Skeletal muscle cell (primary cell): ENCODE measurements at regions not wholly inside any gene's neighbourhood (a gene's known extent, or its start where the extent isn't known, plus 50 kb on each side); places are given as distances from the start of the nearest gene placed in this dataset.
A peak's percentile ranks its signal among the peaks of the same experiment; 100 is the strongest.

Experiments
- DNase-seq: peaks from one replicate; pipeline ENCODE4 v3.0.0-alpha.2; 2010; ENCODE audit warnings: low read depth
- H3K4me3 ChIP-seq: 2 replicates; pipeline ENCODE4 v1.5.1; 2011; ENCODE audit warnings: low read depth, mild to moderate bottlenecking, control low read depth, low read length, moderate library complexity

DNA sequence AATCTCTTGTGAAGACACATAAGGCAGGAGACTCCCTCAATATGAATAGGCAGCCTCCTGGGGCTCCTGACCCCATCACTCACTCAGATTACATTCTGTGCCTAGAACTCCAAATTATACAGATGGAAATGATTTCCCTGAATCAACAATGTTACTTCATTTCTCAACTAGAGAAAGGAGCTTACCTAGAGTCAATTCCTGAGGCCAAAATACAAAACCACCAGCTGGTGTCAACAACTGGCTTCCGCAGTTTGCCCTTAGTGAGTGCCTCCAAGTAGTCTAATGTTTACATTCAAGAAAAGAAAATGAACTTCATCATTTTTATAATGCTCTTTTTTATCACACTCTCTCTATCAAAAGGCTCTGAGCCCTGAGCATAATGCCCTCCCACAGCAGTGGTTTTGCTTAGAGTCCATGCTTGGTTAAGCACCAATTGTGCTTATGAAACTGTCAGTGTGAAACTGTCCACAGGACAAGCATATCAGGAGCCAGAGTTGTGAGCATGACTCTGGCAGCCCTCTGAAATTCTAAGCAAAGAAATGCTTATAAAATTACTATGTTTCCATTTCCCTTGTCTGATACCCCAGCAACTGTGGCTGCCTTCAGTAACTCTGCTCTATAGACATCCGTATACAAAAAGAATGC, 305.7 kb upstream of the PKDCC start:
- H3K4me3 ChIP-seq: no peak overlapping the region
- DNase-seq: no peak

DNA sequence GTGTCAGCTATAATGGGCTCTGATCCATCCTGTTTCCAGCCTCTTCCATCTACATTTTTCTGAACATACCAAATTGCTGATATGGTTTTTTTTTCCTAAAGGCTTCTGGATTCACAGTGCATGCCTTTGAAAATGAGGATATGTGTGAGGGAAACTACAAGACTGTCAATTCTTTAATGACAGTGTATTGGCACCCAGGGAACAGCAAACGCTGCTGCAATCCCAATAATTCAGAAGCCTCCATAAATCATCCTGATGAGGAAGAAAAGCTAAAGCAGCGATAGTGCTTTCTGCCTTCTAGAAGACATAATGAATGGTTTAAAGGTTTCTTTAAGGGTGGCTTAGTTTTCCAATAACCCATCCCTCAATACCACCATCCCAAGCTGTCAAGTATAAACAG, 304.5 kb upstream of the PKDCC start:
- no peak for DNase-seq
- no peak overlapping the region for H3K4me3 ChIP-seq

DNA sequence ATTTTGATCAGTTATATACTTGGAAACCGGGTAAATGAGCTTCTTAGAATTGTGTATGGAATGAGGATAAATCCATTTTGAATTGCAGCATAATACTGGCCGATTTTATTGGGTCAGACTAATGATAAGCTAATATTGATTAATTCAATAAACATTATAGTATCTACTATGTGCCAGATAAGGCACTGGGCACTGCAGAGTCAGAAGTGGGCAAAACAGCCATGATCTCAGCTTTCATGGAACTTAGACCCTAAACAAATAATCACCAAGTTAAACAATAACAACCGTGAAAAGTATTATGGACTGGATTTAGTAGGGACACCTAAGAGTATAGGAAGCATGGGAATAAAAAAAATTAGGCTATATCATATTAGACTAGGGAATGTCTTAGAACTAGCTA, 297.0 kb upstream of the PKDCC start:
- H3K4me3 ChIP-seq: no peak overlapping the region
- no peak for DNase-seq

DNA sequence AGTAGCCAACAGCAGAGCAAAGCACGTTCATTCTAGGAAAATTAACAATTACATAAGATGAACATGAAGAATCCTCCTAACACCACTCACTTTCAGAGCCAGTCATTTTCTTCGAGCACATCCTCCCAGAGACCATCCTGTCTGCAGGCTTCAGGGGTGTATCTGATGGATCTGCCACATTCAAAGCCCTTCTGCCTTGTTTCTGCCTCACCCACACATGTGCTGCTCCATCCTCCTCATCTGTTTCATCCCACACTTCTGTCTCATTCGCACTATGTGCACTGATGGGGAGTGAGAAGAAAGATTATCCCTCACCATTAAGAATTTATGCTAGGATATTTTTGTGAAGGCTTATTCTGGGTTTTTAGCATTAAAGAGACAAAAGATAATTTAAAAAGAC, 287.9 kb upstream of the PKDCC start:
- DNase-seq: no peak
- H3K4me3 ChIP-seq: no peak overlapping the region

DNA sequence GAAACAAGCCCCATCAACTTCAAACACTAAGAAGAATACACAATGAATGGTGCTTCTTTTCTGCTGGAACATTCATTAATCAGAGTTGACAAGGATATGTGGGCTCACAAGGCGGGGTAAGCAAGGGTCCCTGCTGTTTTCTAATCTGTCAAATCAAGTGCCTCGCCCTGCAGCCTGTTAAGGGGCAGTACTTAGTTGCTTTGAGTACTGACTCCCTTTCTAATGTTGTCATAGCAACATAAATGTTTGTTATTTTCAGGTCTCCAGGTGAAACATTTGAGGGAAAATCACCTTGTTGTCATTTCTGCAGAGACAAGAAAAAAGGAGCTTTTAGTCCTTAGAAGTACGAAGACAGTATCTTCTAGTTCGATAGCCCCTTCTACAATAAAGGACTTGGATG, 284.7 kb upstream of the PKDCC start:
- DNase-seq: no peak
- H3K4me3 ChIP-seq: no peak overlapping the region

DNA sequence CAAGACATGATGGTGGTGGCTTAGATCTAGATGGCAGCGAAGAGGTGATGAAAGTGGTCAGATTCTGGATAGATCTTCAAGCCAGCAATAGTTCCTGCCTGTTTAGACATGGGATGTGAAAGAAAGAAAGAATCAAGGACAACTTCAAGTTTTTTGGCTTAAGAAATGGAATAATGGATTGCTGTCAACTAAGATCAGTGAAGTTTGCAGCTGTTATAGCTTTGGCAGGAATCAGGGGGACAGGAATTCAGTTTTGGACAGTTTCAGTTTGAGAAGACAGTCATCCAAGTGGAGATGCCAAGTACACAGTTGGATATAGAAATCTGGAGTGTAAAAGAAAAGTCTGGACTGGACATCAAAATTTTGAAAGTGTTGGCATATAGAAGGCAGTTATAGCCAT, 283.7 kb upstream of the PKDCC start:
- DNase-seq: no peak
- no peak overlapping the region for H3K4me3 ChIP-seq

DNA sequence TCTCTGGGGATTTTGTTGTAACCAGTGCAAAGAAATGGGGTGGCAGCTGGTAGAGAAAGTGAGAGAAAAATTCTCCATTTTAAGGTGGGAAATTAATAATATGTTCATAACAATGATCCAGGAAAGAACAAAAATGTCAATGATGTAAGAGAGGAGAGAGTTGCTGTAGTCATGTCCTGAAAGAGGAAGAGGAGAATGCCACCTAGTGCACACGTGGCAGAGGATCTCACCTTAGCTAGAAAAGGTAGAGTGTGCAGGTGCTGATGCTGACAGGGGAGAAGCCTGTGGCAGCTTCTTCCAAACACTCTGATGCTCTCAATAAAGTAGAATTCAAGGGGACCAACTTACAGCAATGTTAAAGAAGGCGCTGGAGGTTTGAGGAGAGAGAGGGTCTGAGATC, 282.9 kb upstream of the PKDCC start:
- no peak overlapping the region for H3K4me3 ChIP-seq
- DNase-seq: no peak

DNA sequence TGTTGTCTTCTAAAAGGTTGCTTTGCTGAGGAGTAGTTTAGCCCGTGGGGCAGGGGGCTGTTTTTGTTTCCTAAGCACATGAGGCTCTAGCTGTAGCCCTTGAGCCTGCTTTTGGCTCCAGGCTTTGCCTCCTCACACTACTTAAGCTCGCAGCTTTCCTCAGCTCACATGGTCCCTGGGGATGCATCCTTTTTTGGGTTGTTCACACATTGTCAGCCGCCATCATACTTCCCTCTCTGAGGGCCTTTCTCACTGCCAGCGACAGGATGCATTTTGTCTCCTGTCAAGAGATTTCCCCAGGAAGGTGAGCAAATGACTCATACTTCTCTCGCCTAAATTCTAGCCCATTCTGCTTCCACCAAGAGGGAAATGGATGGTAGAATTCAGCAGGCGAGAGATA, 279.5 kb upstream of the PKDCC start:
- no peak overlapping the region for H3K4me3 ChIP-seq
- no peak for DNase-seq

DNA sequence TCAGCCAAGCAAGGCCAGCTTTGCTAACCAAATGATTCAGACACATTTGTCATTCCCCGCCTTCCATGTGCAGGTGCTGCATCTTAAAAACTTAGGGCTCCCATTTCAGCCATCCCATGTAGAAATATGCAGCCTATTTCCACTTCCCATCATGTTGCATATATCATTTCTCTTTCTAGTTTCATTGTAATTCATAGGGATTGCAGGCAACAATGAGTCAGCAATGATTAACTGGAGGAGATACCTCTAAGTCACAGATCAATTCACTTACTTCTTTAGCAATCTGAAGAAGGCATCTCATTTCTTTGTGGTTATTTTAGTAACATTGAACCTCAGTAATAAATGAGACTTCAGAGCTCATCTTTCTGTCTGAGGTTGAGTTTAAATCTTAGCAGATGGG, 276.1 kb upstream of the PKDCC start:
- no peak overlapping the region for H3K4me3 ChIP-seq
- DNase-seq: no peak

DNA sequence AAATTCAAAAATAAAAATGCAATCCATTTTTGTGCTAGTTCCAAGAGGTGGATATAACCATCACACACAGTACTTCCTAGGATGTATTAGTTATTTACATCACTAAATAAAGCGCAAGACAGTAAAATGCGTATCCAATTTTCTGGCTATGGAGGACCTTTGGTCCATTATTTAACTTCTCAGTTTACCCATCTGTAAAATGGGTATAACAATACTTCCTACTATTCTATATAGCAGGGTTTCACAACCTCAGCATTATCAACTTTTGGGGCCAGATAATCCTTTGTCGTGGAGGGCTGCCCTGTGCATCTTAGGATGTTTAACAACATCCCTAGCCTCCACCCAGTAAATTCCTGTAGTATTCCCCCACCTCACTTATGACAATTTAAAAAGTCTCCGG, 275.1 kb upstream of the PKDCC start:
- H3K4me3 ChIP-seq: no peak overlapping the region
- no peak for DNase-seq

DNA sequence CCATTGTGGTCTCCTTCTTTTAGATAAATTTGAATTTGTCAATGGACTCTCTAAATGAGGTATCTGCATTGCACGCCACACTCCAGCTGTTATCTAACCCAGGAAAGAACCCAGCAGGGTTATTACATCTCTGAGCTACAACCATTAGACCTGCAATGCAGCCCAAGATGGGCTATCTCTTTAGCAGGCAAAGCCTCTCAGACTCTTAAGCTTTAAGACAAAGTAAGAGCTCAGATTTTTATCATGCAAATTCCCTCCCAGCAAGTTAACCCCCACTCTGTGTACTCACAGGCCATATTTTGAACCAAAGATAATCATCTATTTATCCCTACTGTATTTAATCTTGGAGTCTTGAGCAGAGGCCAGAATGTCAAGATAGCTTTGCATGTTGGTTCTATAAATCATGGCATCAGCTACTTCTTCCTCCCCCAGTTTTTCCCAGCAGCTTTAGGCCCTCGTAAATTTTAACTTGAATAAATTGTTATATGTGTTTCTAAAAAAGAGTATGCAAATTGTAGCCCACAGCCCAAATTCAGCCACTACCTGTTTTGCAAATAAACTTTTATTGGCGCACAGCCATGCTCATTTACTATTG, 273.7 kb upstream of the PKDCC start:
- no peak for DNase-seq
- no peak overlapping the region for H3K4me3 ChIP-seq

DNA sequence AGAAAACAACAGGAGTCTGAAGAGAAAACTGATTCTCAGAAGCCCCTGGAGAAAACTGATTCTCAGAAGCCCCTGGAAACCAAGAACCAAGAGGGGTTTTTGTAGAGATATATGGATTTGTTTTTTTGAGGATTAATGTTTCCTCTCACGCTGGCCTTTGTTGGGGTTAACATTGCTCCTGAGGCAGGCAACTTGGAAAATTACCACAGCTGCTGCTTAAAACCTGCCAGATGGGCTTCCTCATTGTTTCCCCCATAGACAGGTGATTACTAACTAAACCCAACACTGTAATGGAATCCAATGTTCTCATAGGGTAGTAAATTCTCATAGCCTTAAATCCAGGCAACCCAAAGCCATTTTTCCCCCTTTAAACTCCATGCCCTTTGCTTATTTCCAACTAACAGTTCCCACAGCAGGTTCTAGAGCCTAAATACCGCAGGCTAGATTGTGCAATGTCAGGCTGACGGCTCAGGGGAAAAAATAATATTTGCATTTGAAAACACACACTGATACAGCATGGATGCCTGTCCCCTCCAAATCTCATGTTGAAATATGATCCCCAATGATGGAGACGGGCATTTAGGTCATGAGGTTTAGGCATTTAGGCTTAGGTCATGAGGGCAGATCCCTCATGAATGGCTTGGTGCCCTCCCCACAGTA, 272.3 kb upstream of the PKDCC start:
- H3K4me3 ChIP-seq: no peak overlapping the region
- DNase-seq: no peak

DNA sequence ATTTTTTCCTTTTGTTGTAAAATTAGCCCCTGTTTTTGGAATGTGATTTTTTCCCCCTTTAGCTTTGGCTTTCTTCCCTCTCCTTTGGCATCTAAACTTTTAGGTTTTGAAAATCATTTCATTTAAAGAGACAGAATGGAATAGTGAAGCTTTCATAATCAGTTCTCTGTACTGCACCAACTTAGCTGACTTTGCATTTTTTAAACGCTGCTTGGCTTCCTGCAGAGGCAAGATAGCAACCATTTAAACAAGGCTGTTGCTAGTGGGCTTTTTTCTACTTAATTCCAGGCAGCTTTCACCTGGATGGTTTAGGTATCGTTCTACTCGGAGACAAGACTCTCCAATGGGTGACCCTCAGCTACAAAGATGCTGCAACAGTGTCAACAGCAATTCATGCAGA, 267.9 kb upstream of the PKDCC start:
- no peak for DNase-seq
- no peak overlapping the region for H3K4me3 ChIP-seq

DNA sequence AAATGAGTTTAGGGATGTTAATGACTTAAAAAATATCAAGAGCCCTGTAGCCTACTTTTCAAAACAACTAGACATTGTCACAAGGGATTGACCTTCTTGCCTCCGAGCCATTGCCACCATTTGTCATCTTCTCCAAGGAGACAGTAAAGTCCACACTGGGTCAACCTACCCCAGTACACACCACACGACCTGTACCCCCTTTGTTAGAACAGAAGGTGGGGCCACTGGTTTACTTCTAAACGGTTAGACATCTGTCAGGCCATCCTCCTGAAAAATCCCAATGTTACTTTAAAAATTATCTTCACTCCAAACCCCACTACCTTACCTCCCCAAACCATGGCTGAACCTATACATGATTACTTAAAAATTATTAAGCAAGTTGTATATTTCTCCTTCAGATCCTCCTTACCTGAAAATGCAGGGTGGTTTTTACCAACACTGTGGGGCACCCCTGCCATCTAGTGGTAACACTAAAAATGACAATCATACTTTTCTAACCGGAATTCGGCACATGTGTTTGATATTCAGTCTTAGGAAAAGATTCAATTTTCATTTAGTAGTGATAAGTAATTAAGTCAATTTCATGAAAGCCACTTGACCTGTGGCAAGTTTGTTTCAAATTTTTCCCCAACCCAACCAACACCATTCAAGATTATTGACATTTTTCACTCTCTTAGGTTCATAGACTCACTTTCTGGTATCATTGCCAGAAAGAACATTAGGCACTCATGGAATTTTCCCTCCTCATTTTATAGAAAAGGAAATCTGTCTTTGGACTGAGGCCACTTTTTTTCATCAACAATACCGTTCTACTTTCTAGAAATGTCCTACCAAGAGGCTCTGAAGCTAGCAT, 265.3 kb upstream of the PKDCC start:
- no peak for DNase-seq
- no peak overlapping the region for H3K4me3 ChIP-seq

DNA sequence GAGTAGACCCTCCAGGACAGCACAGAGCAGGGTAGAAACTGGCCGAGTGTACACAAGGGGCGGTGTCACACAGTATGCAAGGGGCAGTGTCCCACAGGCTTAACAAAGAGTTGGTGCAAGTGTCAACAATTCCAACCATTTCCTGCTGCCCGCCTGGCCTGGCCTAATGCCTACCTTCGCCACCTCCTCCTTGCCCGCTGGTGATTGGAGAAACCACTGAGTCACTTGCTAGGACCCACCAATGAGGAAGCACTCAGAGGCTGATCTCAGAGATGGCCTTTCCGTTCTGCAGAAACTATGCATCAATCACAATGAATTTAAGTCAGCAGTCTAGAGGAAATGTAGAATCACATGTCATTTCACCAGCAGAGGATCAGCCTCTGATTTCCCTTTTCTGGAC, 263.3 kb upstream of the PKDCC start:
- H3K4me3 ChIP-seq: no peak overlapping the region
- no peak for DNase-seq

DNA sequence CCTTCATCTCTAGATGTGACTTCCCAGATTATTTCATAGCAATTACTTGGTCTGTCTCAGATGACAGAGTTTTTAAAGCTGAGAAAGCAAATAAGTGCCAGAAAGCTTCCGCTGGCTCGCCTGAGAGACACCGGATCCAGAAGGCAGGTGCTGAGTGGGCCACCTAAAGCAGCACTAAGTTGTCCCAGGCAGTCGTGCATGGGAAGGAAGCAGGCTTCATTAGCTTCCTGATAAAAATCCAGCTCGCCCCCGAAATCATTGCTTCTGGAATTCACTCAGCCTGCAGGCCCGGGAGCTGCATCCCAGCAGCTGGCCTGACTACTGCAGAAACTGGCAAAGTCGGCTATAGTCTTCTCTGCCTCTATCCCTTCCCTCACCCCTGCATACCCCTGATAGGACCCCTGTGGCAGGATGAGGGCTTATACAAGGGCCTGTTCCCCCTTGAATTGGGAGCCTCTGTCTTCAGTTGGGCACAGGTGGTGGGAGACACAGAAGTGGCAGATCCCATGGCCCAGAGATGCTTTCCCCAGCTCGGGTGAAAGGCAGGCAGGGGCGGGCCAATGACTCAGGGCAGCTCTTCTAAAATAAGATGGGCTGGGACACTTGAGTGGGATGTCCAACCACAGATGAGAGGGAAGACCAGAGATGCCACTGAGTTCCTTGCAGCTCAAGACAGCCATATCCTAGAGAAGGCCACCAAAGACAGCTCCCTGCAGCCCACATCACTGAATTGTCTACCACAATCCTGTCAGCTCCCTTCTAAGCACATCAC, 262.4 kb upstream of the PKDCC start:
- no peak for DNase-seq
- no peak overlapping the region for H3K4me3 ChIP-seq

DNA sequence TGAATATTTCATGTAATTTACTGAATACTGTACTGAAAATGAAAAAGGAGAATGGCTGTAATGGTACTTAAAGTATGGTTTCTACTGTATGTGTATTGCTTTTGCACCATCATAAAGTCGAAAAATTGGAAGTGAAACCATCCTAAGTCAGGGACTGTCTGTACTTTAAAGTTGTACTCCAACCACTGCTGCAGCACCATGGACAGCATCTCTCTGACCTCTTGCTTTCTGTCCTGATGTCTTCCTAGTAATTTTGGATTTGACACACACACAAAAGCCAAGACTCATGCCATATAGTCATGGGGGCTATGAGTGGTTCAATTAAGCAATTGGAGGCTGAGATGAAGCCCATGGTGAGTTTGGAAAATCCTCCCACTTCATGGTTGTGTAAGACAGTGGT, 256.3 kb upstream of the PKDCC start:
- DNase-seq: peak; percentile 7
- H3K4me3 ChIP-seq: no peak overlapping the region

DNA sequence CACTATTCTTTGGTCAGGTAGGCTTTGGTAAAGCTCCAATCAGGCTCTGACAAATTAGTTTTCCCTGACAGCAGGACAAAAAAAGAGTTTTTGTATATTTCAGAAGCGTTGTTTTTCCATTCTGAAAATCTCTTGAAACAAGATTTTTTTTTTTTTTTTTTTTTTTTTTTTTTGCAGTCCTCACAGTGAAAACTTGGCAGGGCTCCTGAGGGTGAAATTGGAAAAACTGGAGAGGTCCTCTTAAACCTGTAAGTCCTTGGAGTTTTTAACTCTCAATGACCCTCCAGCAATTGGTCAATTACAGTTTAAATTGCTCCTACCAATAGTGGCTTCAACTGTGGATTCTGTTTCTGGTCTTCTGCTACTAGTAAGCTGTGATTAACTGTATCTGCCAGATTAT, 244.5 kb upstream of the PKDCC start:
- DNase-seq: no peak
- H3K4me3 ChIP-seq: no peak overlapping the region

DNA sequence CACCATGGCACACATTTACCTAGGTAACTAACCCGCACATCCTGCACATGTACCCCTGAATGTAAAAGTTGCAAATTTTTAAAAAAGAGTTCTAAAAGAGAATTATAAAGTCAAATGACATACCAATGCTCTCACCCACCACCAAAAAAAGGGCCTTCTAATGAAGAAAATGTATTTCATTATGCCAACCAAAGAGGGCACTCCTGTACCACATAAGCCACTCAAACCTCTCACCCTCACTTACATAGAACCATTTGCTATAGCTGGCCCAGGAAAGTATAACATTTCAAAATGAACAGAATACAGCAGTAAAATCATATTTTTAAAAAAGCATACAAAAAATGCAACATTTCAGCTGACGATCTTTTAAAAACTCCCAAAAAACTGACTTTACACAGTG, 241.5 kb upstream of the PKDCC start:
- no peak overlapping the region for H3K4me3 ChIP-seq
- no peak for DNase-seq

DNA sequence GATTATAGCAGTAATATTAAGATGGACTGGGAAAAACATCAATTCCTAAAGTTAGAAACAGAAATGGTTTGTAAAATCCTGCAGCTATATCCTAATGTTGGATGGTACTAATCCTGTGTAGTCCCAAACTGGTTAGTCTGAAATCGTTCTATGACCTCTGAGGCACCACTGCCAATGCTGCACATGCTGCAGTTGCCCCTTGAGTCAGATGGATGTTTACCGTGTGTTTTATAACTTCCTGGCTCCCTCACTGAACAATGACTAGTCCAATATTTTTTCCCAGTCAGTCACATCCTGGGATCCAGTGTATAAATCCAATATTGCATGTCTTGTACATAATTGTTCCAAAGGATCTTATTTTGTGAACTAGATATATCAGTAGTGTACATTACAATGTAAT, 226.7 kb upstream of the PKDCC start:
- no peak overlapping the region for H3K4me3 ChIP-seq
- no peak for DNase-seq
